Suprapubic skin (tissue), 3 donors: ENCODE measurements at regions not wholly inside any gene's neighbourhood (a gene's known extent, or its start where the extent isn't known, plus 50 kb on each side); places are given as distances from the start of the nearest gene placed in this dataset.

Source experiments
- CTCF ChIP-seq, 2 donors: fragments of 200-600 bp in 1 of 2; fragments of 450-650 bp in 1 of 2; sonication (generic) in 1 of 2; IDR thresholded peaks; one replicate each; pipeline ENCODE4 v1.5.1; 2016 to 2019; ENCODE audit warnings: antibody characterized with exemption in 2 of 2, mild to moderate bottlenecking in 1 of 2, moderate library complexity in 1 of 2
- POLR2A ChIP-seq, 2 donors: fragments of 450-650 bp; IDR thresholded peaks; one replicate each; pipeline ENCODE4 v1.6.1; 2017; ENCODE audit warnings: antibody characterized with exemption in 2 of 2, mild to moderate bottlenecking in 2 of 2, moderate library complexity in 2 of 2

- TF ChIP-seq CTCF (IDR thresholded peaks at IDR 0.05) (no peak), POLR2A (IDR thresholded peaks at IDR 0.05) (no peak)
These were observed 1852.2 kb downstream of the PCDH7 start for GRCh38 chr4:32572366-32572765.
